Natural killer cell (primary cell): ENCODE measurements at regions not wholly inside any gene's neighbourhood (a gene's known extent, or its start where the extent isn't known, plus 50 kb on each side); places are given as distances from the start of the nearest gene placed in this dataset.

Experiments used
- ATAC-seq, 3 donors: fragments of 150-1000 bp in 2 of 3; fragments of 200-7000 bp in 1 of 3; cut with Tn5 transposase; 1 replicate in 1 of 3; 2 replicates in 2 of 3; pipeline ENCODE4 v1.10.0; 2021; ENCODE audit warnings: mild to moderate bottlenecking in 2 of 3, moderate library complexity in 2 of 3
- DNase-seq, 2 donors: peaks; one replicate each; pipeline versions ENCODE4 v3.0.0 to v3.0.0-alpha.2; 2013 to 2021; ENCODE audit warnings: mixed read lengths in 1 of 2
- H3K27ac ChIP-seq: one replicate; pipeline ENCODE4 v1.5.1; 2013; ENCODE audit warnings: mild to moderate bottlenecking, low read length
- H3K27me3 ChIP-seq: one replicate; pipeline ENCODE4 v1.6.1; 2013; ENCODE audit warnings: low read length; ENCODE audit not compliant: control insufficient read depth, insufficient read depth
- H3K36me3 ChIP-seq: one replicate; pipeline ENCODE4 v1.6.1; 2013; ENCODE audit warnings: low read length; ENCODE audit not compliant: control insufficient read depth, insufficient read depth
- H3K4me1 ChIP-seq: one replicate; pipeline ENCODE4 v1.6.1; 2013; ENCODE audit warnings: low read length; ENCODE audit not compliant: control insufficient read depth, insufficient read depth
- H3K4me3 ChIP-seq: one replicate; pipeline ENCODE4 v1.5.1; 2013; ENCODE audit warnings: low read length
- H3K9me3 ChIP-seq: one replicate; pipeline ENCODE4 v1.6.1; 2013; ENCODE audit warnings: low read length; ENCODE audit not compliant: control insufficient read depth, insufficient read depth
- H3K27ac Mint-ChIP-seq, 2 donors: one replicate each; pipeline ENCODE4 v1.8.0; 2022; ENCODE audit warnings: mild to moderate bottlenecking in 2 of 2, mixed read lengths in 2 of 2, moderate library complexity in 1 of 2
- H3K27me3 Mint-ChIP-seq, 2 donors: one replicate each; pipeline ENCODE4 v1.8.0; 2022; ENCODE audit warnings: low read depth in 2 of 2, mixed read lengths in 2 of 2
- H3K36me3 Mint-ChIP-seq: one replicate; pipeline ENCODE4 v1.8.0; 2022; ENCODE audit warnings: mixed read lengths
- H3K4me1 Mint-ChIP-seq, 2 donors: one replicate each; pipeline ENCODE4 v1.8.0; 2022; ENCODE audit warnings: mixed read lengths in 2 of 2
- H3K4me3 Mint-ChIP-seq: one replicate; pipeline ENCODE4 v1.8.0; 2022; ENCODE audit warnings: mild to moderate bottlenecking, moderate library complexity, mixed read lengths
- H3K9me3 Mint-ChIP-seq, 2 donors: one replicate each; pipeline ENCODE4 v1.8.0; 2022; ENCODE audit warnings: mixed read lengths in 2 of 2
- WGBS: methylation state at CpG from one replicate; pipeline ENCODE4 v1.1.7; 2013; ENCODE audit warnings: missing lambda C conversion rate; ENCODE audit not compliant: insufficient coverage; 5-methylcytosine and 5-hydroxymethylcytosine counted together
- intact Hi-C: fragments of 100-400 bp; cut with micrococcal nuclease; formaldehyde crosslinking; loops from one replicate; pipeline ENCODE4 v1.14.2; 2022
- TF ChIP-seq, protein P1 (sequence below): fragments of 200-600 bp; IDR thresholded peaks from one replicate; pipeline ENCODE4 v1.8.0; 2022; ENCODE audit warnings: antibody characterized with exemption

DNA sequence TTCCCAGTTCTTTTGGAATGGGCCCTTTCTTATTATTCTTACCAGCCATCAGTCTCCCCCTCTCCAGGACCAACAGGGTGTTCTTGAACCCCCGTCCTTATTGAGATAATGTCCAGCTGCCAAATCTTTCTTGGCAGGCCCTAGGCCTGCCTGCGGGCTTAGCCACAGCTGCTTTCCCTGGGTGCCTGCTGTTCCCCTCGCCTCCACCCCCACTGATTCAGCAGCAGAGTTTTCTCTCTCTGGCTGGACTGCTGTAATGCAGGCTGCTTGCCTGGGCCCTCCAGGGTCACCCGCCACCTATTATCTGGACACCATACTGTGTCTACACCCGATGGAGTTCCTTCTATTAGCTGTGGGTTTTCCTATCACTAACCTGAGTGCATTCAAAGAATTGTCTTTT, 395.4 kb upstream of the ATP5MC3 start:
- H3K4me3 Mint-ChIP-seq = peak overlapping the region; percentile 37

DNA sequence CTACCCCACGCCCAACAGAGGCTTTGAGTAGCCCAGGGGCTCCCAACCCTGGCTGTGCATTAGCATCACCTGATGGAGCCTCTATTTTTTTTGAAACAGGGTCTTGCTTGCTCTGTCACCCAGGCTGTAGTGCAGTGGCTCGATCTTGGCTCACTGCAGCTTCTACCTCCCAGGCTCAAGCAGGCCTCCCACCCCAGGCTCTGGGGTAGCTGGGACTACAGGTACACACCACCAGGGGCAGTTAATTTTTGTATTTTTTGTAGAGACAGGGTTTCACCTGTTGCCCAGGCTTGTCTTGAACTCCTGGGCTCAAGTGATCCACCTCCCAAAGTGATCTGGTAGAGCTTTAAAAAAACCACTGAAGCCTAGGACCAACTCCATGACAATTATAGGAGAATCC, 394.8 kb upstream of the ATP5MC3 start:
- intact Hi-C loops = loop anchor here (5.0 kb wide), 2 partner anchors 1084 to 1276 kb away; no protein-coding TSS in a partner anchor
- Mint-ChIP-seq H3K36me3 (peaks cover 12% of the 10 kb centered on the region), H3K4me1 (peaks cover 30 to 35% of the 10 kb centered on the region in 2 donors), H3K27me3 (peaks cover 52 to 65% of the 10 kb centered on the region in 2 donors), H3K27ac (peak overlapping the region; percentile 88 to 89), H3K4me3 (peak overlapping the region; percentile 81), H3K9me3 (no peaks in the 10 kb centered on the region)
- H3K9me3 ChIP-seq = no peaks in the 10 kb centered on the region
- peaks cover 22% of the 10 kb centered on the region for H3K4me1 ChIP-seq
- ATAC-seq (peak in 2 of 3 donors; percentile 5 to 6), DNase-seq (no peak)
- H3K27ac ChIP-seq = peak overlapping the region; percentile 45
- TF ChIP-seq, protein P1, sequence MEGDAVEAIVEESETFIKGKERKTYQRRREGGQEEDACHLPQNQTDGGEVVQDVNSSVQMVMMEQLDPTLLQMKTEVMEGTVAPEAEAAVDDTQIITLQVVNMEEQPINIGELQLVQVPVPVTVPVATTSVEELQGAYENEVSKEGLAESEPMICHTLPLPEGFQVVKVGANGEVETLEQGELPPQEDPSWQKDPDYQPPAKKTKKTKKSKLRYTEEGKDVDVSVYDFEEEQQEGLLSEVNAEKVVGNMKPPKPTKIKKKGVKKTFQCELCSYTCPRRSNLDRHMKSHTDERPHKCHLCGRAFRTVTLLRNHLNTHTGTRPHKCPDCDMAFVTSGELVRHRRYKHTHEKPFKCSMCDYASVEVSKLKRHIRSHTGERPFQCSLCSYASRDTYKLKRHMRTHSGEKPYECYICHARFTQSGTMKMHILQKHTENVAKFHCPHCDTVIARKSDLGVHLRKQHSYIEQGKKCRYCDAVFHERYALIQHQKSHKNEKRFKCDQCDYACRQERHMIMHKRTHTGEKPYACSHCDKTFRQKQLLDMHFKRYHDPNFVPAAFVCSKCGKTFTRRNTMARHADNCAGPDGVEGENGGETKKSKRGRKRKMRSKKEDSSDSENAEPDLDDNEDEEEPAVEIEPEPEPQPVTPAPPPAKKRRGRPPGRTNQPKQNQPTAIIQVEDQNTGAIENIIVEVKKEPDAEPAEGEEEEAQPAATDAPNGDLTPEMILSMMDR = no peak
- 55% methylated on average over 2 of the region's 2 CpGs for WGBS
- H3K36me3 ChIP-seq = no peaks in the 10 kb centered on the region
- peaks cover 6% of the 10 kb centered on the region for H3K27me3 ChIP-seq
- no peak overlapping the region for H3K4me3 ChIP-seq

More for the DNA sequence above, 395.4 kb upstream of the ATP5MC3 start:
- Histone ChIP-seq H3K9me3 (no peaks in the 10 kb centered on the region), H3K27ac (no peak overlapping the region), H3K27me3 (peaks cover 6% of the 10 kb centered on the region), H3K36me3 (no peaks in the 10 kb centered on the region), H3K4me3 (no peak overlapping the region), H3K4me1 (peaks cover 22% of the 10 kb centered on the region)
- 95% methylated on average over 4 of the region's 5 CpGs for WGBS
- Mint-ChIP-seq H3K27me3 (peaks cover 46 to 65% of the 10 kb centered on the region in 2 donors), H3K4me1 (peaks cover 30 to 35% of the 10 kb centered on the region in 2 donors), H3K9me3 (no peaks in the 10 kb centered on the region), H3K27ac (peak overlapping the region in 1 of 2 donors; percentile 88), H3K36me3 (peaks cover 12% of the 10 kb centered on the region)
- DNase-seq (no peak), ATAC-seq (no peak)
- intact Hi-C loops = loop anchor here (5.0 kb wide), 2 partner anchors 1085 to 1275 kb away; no protein-coding TSS in a partner anchor
- TF ChIP-seq, protein P1 = no peak

DNA sequence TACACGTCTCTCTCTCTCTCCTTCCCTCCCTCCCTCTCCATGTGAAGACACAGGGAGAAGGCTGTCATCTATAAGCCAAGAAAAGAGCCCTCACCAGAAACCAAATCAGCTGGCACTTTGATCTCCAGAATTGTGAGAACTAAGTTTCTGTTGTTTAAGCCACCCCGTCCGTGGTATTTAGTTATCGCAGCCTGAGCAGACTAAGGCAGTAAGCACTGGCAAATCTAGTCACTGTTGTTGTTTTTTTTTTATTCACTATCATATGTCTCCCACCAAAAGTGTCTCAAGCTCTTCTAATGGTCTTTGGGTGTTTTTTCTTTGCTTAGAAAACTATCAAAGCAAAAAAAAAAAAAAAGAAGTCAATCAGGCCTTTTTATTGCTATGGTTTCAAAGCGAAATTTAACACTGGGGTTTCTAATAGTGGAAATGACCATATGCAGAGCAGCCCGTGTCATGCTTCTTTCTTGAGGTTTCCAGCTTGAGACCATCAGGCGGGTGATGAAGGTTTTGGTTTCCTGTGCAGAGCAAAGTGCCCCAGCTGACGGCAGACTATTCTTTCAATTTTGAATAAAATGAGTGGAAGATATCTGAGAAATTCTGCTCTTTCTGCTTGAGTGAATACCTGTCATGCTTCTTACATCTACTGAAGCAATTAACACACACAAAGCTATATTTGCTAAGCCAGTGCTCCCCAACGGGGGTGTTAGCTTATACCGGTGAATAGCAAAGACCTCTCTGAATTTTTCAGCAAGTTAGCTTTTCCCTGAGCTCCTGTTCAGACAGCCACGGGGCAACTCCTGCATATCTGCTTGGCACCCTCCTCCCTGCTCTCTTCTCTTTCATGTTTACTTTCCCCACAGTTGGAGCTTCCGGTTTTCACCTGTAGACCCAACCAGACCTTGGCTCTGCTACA, 394.1 kb upstream of the ATP5MC3 start:
- intact Hi-C loops = loop anchor here (1.0 to 5.0 kb wide), 3 partner anchors 37 to 1277 kb away; no protein-coding TSS in a partner anchor
- WGBS = 12% methylated on average over 12 of the region's 12 CpGs
- peaks cover 22% of the 10 kb centered on the region for H3K4me1 ChIP-seq
- H3K36me3 Mint-ChIP-seq = peaks cover 12% of the 10 kb centered on the region
- H3K27me3 ChIP-seq = peaks cover 6% of the 10 kb centered on the region
- peaks cover 30 to 35% of the 10 kb centered on the region in 2 donors for H3K4me1 Mint-ChIP-seq
- H3K27ac ChIP-seq = peak overlapping the region; percentile 54
- H3K9me3 ChIP-seq = no peaks in the 10 kb centered on the region
- DNase-seq (peak; percentile 43 to 46), ATAC-seq (peak; percentile 90 to 96 (median 96))
- H3K27ac Mint-ChIP-seq = peak overlapping the region; percentile 88 to 89
- H3K27me3 Mint-ChIP-seq = peaks cover 57 to 65% of the 10 kb centered on the region in 2 donors
- peak overlapping the region; percentile 81 for H3K4me3 Mint-ChIP-seq
- H3K36me3 ChIP-seq = no peaks in the 10 kb centered on the region
- H3K4me3 ChIP-seq = no peak overlapping the region
- TF ChIP-seq, protein P1 = no peak
- no peaks in the 10 kb centered on the region for H3K9me3 Mint-ChIP-seq
